Gastrocnemius medialis (tissue), 4 donors: ENCODE measurements at regions not wholly inside any gene's neighbourhood (a gene's known extent, or its start where the extent isn't known, plus 50 kb on each side); places are given as distances from the start of the nearest gene placed in this dataset.

Source experiments
- ATAC-seq, 2 donors: fragments of 150-250 bp; one replicate each; pipeline ENCODE4 v1.9.1; 2016
- DNase-seq, 2 donors: peaks; one replicate each; pipeline ENCODE4 v3.0.0-alpha.2; 2019
- H3K27ac ChIP-seq, 4 donors: fragments of 200-600 bp; sonication (generic); 1 replicate in 1 of 4; 2 replicates in 3 of 4; pipeline ENCODE4 v1.5.1; 2016 to 2018; ENCODE audit warnings: mild to moderate bottlenecking in 2 of 4, moderate library complexity in 1 of 4
- H3K27me3 ChIP-seq, 3 donors: fragments of 200-600 bp; sonication (generic) in 2 of 3; 1 replicate in 1 of 3; 2 replicates in 2 of 3; pipeline versions ENCODE4 v1.5.1 to v1.6.0; 2016 to 2019; ENCODE audit warnings: mild to moderate bottlenecking in 1 of 3, moderate library complexity in 1 of 3
- H3K36me3 ChIP-seq, 2 donors: fragments of 200-600 bp; sonication (generic) in 1 of 2; one replicate each; pipeline ENCODE4 v1.5.1; 2017 to 2018
- H3K4me1 ChIP-seq, 2 donors: fragments of 200-600 bp; sonication (generic) in 1 of 2; one replicate each; pipeline ENCODE4 v1.5.1; 2016 to 2017; ENCODE audit warnings: mild to moderate bottlenecking in 2 of 2
- H3K4me3 ChIP-seq, 4 donors: fragments of 200-600 bp; sonication (generic) in 3 of 4; 1 replicate in 1 of 4; 2 replicates in 3 of 4; pipeline ENCODE4 v1.5.1; 2016 to 2019; ENCODE audit warnings: mild to moderate bottlenecking in 2 of 4
- H3K9me3 ChIP-seq, 3 donors: fragments of 200-600 bp; sonication (generic) in 2 of 3; 1 replicate in 1 of 3; 2 replicates in 2 of 3; pipeline ENCODE4 v1.5.1; 2016 to 2019
- POLR2A ChIP-seq, 2 donors: fragments of 450-650 bp; IDR thresholded peaks; one replicate each; pipeline ENCODE4 v1.6.1; 2017; ENCODE audit warnings: antibody characterized with exemption in 2 of 2, mild to moderate bottlenecking in 2 of 2, moderate library complexity in 2 of 2
- in situ Hi-C, 4 donors: fragments of 200-750 bp; cut with MboI; loops; one replicate each; pipeline versions ENCODE4 v1.15.0 to v1.8.0; 2017; ENCODE audit warnings: low sequenced_read_pairs in 4 of 4
- intact Hi-C: fragments of 100-400 bp; cut with DNase I; formaldehyde crosslinking; loops from one replicate; pipeline ENCODE4 v1.15.1; 2023; ENCODE audit warnings: low total_unique reads
- TF ChIP-seq, protein P1 (sequence below), 5 experiments: fragments of 450-650 bp in 3 of 5; fragments of 200-600 bp in 2 of 5; sonication (generic) in 2 of 5; IDR thresholded peaks in 4 of 5; conservative IDR thresholded peaks in 1 of 5; 1 replicate in 4 of 5; 2 replicates in 1 of 5; pipeline ENCODE4 v1.5.1; 2016 to 2019; ENCODE audit warnings: antibody characterized with exemption in 5 of 5, mild to moderate bottlenecking in 3 of 5, moderate library complexity in 3 of 5

DNA sequence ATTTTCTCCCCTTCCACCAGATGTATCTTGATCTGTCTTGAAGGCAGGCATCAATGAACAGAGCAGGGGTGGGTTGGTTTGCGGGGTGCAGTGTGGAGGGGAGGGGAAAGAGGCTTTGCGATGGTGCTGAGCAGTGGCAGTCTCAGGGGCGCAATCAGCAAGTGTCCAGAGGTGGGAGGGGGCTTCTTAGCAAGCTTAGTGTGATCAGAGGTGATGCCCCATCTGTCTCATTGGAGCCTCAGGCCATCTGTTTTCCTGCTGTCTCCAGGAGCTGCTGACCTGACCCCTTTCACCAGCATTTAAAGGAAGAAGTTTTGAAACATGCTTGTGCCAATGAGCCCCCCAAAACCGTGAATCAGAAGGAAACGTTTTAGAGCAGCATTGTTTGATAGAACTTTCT lies 187.7 kb upstream of the LHX5 start:
- no peak overlapping the region for H3K27ac ChIP-seq
- H3K36me3 ChIP-seq, result no peaks in the 10 kb centered on the region
- no peaks in the 10 kb centered on the region for H3K9me3 ChIP-seq
- no peak overlapping the region for H3K4me3 ChIP-seq
- no peaks in the 10 kb centered on the region for H3K4me1 ChIP-seq
- no peak for ATAC-seq
- no peak for DNase-seq
- in situ Hi-C loops, result no loop called here
- intact Hi-C loops, result no loop called here
- peaks cover 0 to 4% (median 2%) of the 10 kb centered on the region in 3 donors for H3K27me3 ChIP-seq
- no peak for TF ChIP-seq POLR2A (IDR thresholded peaks at IDR 0.05)
- TF ChIP-seq, protein P1, sequence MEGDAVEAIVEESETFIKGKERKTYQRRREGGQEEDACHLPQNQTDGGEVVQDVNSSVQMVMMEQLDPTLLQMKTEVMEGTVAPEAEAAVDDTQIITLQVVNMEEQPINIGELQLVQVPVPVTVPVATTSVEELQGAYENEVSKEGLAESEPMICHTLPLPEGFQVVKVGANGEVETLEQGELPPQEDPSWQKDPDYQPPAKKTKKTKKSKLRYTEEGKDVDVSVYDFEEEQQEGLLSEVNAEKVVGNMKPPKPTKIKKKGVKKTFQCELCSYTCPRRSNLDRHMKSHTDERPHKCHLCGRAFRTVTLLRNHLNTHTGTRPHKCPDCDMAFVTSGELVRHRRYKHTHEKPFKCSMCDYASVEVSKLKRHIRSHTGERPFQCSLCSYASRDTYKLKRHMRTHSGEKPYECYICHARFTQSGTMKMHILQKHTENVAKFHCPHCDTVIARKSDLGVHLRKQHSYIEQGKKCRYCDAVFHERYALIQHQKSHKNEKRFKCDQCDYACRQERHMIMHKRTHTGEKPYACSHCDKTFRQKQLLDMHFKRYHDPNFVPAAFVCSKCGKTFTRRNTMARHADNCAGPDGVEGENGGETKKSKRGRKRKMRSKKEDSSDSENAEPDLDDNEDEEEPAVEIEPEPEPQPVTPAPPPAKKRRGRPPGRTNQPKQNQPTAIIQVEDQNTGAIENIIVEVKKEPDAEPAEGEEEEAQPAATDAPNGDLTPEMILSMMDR (IDR thresholded peaks at IDR 0.05 in 4 of 5, conservative IDR thresholded peaks at IDR 0.05 in 1 of 5), result no peak

- intact Hi-C loops (no loop called here), in situ Hi-C loops (no loop called here)
Measured at GRCh38 chr12:113659015-113659414, 187.3 kb upstream of the LHX5 start.

DNA sequence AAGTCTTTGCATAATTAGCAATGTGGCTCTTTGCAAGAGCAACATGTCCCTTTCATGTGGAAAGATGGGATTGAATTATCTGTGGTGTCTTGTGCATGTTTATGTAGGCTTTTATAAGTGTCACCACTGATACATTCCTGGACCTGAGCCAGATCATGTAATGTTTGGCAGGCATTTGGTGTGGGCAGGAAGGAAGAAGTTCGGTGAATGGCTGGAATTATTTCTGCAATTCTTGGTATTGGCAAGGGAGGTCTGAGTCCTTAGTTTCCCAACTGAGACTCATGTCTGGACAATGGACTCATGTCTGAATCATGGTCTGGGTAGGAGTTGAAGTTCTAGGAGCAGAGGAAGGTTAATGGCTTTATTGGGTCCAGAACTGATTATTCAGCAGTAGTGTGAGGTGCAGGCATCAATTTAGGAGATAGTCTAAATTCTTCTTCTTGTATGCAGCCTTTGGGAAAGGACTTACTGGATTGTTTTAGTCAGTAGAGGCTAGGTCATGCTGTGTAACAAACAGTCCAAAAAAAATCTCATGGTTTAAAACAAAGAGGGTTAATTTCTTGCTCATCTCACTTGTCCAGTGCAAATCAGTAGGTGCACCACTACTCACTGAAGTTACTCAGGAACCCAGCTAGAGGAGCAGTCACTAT lies 186.5 kb upstream of the LHX5 start:
- H3K27ac ChIP-seq, result no peak overlapping the region
- no peak overlapping the region for H3K4me3 ChIP-seq
- H3K4me1 ChIP-seq, result no peaks in the 10 kb centered on the region
- intact Hi-C loops (no loop called here), in situ Hi-C loops (no loop called here)
- TF ChIP-seq, protein P1 (IDR thresholded peaks at IDR 0.05 in 4 of 5, conservative IDR thresholded peaks at IDR 0.05 in 1 of 5), result no peak
- no peak for TF ChIP-seq POLR2A (IDR thresholded peaks at IDR 0.05)
- peaks cover 0 to 7% (median 2%) of the 10 kb centered on the region in 3 donors for H3K27me3 ChIP-seq
- DNase-seq, result no peak
- H3K36me3 ChIP-seq, result no peaks in the 10 kb centered on the region
- ATAC-seq, result no peak
- no peaks in the 10 kb centered on the region for H3K9me3 ChIP-seq

More at GRCh38 chr12:113659015-113659414, 187.3 kb upstream of the LHX5 start:
- ATAC-seq, result no peak
- no peak for DNase-seq
- no peak overlapping the region for H3K4me3 ChIP-seq
- H3K36me3 ChIP-seq, result no peaks in the 10 kb centered on the region
- H3K27me3 ChIP-seq, result peaks cover 0 to 4% (median 2%) of the 10 kb centered on the region in 3 donors
- TF ChIP-seq POLR2A (IDR thresholded peaks at IDR 0.05), result no peak
- TF ChIP-seq, protein P1 (IDR thresholded peaks at IDR 0.05 in 4 of 5, conservative IDR thresholded peaks at IDR 0.05 in 1 of 5), result no peak
- no peaks in the 10 kb centered on the region for H3K9me3 ChIP-seq
- no peaks in the 10 kb centered on the region for H3K4me1 ChIP-seq
- H3K27ac ChIP-seq, result no peak overlapping the region

DNA sequence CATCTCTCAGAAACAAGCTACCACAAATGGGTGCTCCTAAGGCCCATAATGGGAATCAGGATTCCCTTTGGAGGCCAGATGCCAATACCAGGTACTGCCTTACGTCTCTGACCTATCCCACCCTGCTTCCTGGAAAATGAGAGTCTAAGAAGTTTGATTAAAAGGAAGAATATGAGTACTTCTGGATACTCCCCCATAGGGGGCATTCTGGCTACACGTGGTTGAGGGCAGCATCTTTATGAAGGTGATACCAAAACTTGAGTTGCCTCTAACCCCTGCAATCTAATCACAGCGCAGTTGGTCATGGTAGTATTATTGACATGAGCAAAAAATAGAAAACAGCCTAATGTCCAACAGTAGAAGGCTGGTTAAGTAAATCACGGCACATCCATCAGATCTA lies 184.2 kb upstream of the LHX5 start:
- in situ Hi-C loops, result no loop called here
- Histone ChIP-seq H3K9me3 (no peaks in the 10 kb centered on the region), H3K27me3 (peaks cover 0 to 7% (median 2%) of the 10 kb centered on the region in 3 donors), H3K27ac (no peak overlapping the region), H3K36me3 (no peaks in the 10 kb centered on the region), H3K4me3 (no peak overlapping the region), H3K4me1 (no peaks in the 10 kb centered on the region)
- DNase-seq, result no peak
- intact Hi-C loops, result no loop called here
- no peak for ATAC-seq
- no peak for TF ChIP-seq POLR2A (IDR thresholded peaks at IDR 0.05)
- TF ChIP-seq, protein P1 (IDR thresholded peaks at IDR 0.05 in 4 of 5, conservative IDR thresholded peaks at IDR 0.05 in 1 of 5), result no peak

DNA sequence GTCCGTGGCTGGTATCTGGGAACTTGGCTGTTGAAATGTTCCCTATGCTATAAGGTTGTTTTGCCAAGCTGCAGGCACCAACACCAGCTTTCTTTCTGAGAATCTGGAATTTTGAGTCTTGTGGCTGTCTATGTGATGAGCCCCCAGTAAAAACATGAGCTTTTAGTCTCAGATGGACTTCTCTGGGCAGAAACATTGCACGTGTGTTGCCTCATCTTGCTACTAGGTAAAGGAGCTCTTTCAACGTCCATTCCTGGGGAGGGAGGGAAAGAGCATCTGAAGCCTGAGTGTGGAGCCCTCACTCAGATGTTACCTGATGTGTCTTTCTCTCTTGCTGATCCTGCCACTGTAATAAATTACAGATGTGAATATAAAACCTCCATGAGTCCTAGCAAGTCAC lies 183.8 kb upstream of the LHX5 start:
- no peaks in the 10 kb centered on the region for H3K9me3 ChIP-seq
- H3K4me3 ChIP-seq, result no peak overlapping the region
- H3K27ac ChIP-seq, result no peak overlapping the region
- in situ Hi-C loops (no loop called here), intact Hi-C loops (no loop called here)
- DNase-seq (no peak), ATAC-seq (no peak)
- TF ChIP-seq POLR2A (IDR thresholded peaks at IDR 0.05), result no peak
- TF ChIP-seq, protein P1 (IDR thresholded peaks at IDR 0.05 in 4 of 5, conservative IDR thresholded peaks at IDR 0.05 in 1 of 5), result no peak
- peaks cover 0 to 7% (median 2%) of the 10 kb centered on the region in 3 donors for H3K27me3 ChIP-seq
- no peaks in the 10 kb centered on the region for H3K4me1 ChIP-seq
- H3K36me3 ChIP-seq, result no peaks in the 10 kb centered on the region
